KMS-11 (cell line): ENCODE measurements at regions not wholly inside any gene's neighbourhood (a gene's known extent, or its start where the extent isn't known, plus 50 kb on each side); places are given as distances from the start of the nearest gene placed in this dataset.

Source experiments
- H2AFZ ChIP-seq: fragments of 200-600 bp; sonication (generic); 2 replicates; pipeline ENCODE4 v1.6.1; 2016; ENCODE audit warnings: antibody characterized with exemption, mixed run types, low read depth
- H3K27ac ChIP-seq: fragments of 200-600 bp; sonication (generic); 2 replicates; pipeline ENCODE4 v1.6.1; 2016; ENCODE audit warnings: mild to moderate bottlenecking, mixed run types
- H3K27me3 ChIP-seq: fragments of 200-600 bp; sonication (generic); 2 replicates; pipeline ENCODE4 v1.6.1; 2017; ENCODE audit warnings: mild to moderate bottlenecking, low read depth, mixed run types, moderate library complexity; ENCODE audit not compliant: insufficient read depth
- H3K36me3 ChIP-seq: fragments of 200-600 bp; sonication (generic); 2 replicates; pipeline ENCODE4 v1.6.1; 2017; ENCODE audit warnings: mild to moderate bottlenecking, mixed run types; ENCODE audit not compliant: insufficient read depth
- H3K4me1 ChIP-seq: fragments of 200-600 bp; sonication (generic); 2 replicates; pipeline ENCODE4 v1.6.1; 2016; ENCODE audit warnings: mild to moderate bottlenecking, low read depth, mixed run types; ENCODE audit not compliant: poor library complexity, severe bottlenecking
- H3K4me2 ChIP-seq: fragments of 200-600 bp; sonication (generic); 2 replicates; pipeline ENCODE4 v1.7.0; 2016; ENCODE audit warnings: mild to moderate bottlenecking, mixed run types
- H3K4me3 ChIP-seq: fragments of 200-600 bp; sonication (generic); IDR thresholded peaks from 2 replicates; pipeline ENCODE4 v1.6.1; 2017; ENCODE audit warnings: low read depth, low read length, mixed read lengths; ENCODE audit not compliant: insufficient read depth
- H3K79me2 ChIP-seq: fragments of 200-600 bp; sonication (generic); 2 replicates; pipeline ENCODE4 v1.6.1; 2016; ENCODE audit warnings: low read depth, mixed run types; ENCODE audit not compliant: insufficient read depth
- H3K9ac ChIP-seq: fragments of 200-600 bp; sonication (generic); 2 replicates; pipeline ENCODE4 v1.6.1; 2016; ENCODE audit warnings: mild to moderate bottlenecking, mixed run types
- H4K20me1 ChIP-seq: fragments of 200-600 bp; sonication (generic); 2 replicates; pipeline ENCODE4 v1.6.1; 2016; ENCODE audit warnings: mild to moderate bottlenecking, mixed run types; ENCODE audit not compliant: insufficient read depth
- TF ChIP-seq, protein P1 (sequence below): fragments of 200-600 bp; sonication (generic); conservative IDR thresholded peaks from 2 replicates; pipeline ENCODE4 v1.6.1; 2017; ENCODE audit warnings: low read depth, mild to moderate bottlenecking, antibody characterized with exemption, low read length, moderate library complexity, mixed read lengths

DNA sequence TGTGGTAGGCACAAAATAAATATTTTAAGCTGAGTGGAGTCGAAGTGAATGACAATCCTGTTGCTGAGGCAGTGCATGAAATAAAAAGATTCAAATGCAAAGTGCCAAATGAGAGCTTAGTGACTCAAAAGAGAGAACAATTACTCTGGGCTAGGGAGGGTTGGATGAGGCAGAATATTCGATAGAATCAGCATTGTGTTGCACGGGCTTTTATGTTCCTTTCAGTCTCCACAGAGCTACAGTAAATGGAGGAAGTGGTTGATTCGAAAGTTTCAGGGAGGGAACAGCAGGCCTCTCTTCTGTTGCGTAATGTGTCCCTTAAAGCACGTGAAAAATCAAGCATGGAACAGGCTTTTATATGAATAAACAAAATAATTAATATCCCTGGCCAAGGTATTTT is 599.3 kb upstream of the CELF2 start:
- no peaks in the 10 kb centered on the region for H4K20me1 ChIP-seq
- H2AFZ ChIP-seq, result peak overlapping the region; percentile 51
- TF ChIP-seq, protein P1, sequence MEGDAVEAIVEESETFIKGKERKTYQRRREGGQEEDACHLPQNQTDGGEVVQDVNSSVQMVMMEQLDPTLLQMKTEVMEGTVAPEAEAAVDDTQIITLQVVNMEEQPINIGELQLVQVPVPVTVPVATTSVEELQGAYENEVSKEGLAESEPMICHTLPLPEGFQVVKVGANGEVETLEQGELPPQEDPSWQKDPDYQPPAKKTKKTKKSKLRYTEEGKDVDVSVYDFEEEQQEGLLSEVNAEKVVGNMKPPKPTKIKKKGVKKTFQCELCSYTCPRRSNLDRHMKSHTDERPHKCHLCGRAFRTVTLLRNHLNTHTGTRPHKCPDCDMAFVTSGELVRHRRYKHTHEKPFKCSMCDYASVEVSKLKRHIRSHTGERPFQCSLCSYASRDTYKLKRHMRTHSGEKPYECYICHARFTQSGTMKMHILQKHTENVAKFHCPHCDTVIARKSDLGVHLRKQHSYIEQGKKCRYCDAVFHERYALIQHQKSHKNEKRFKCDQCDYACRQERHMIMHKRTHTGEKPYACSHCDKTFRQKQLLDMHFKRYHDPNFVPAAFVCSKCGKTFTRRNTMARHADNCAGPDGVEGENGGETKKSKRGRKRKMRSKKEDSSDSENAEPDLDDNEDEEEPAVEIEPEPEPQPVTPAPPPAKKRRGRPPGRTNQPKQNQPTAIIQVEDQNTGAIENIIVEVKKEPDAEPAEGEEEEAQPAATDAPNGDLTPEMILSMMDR, result no peak
- peaks cover 35% of the 10 kb centered on the region for H3K4me1 ChIP-seq
- peak overlapping the region; percentile 66 for H3K27ac ChIP-seq
- no peaks in the 10 kb centered on the region for H3K36me3 ChIP-seq
- H3K4me2 ChIP-seq, result peak overlapping the region; percentile 70
- H3K27me3 ChIP-seq, result no peaks in the 10 kb centered on the region
- H3K4me3 ChIP-seq, result no peak overlapping the region
- no peaks in the 10 kb centered on the region for H3K79me2 ChIP-seq
- H3K9ac ChIP-seq, result peak overlapping the region; percentile 4; the same call in 1 of the 2 replicates

DNA sequence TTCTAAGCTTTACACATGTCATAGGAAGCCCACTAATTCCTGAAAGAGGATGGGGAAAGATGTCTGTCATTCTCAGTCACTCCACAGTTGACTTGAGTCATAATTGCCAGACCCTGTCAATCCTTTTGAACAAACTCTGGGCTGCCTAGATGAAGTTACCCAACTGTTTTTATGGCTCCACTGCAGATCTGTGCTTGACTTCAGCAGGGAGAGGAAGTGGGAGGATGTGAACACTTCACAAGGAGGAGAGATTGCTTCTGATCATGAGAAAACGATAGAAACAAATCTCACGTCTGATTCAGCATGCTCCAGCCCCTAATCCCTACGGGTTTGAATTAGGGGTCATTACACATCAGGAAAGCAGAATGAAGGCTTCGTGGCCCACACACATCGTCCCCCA is 596.6 kb upstream of the CELF2 start:
- H3K79me2 ChIP-seq, result no peaks in the 10 kb centered on the region
- H2AFZ ChIP-seq, result no peak overlapping the region
- TF ChIP-seq, protein P1, result no peak
- H3K4me2 ChIP-seq, result no peak overlapping the region
- H3K4me1 ChIP-seq, result peaks cover 35% of the 10 kb centered on the region
- no peaks in the 10 kb centered on the region for H4K20me1 ChIP-seq
- H3K9ac ChIP-seq, result no peak overlapping the region
- H3K27ac ChIP-seq, result no peak overlapping the region
- no peaks in the 10 kb centered on the region for H3K27me3 ChIP-seq
- no peaks in the 10 kb centered on the region for H3K36me3 ChIP-seq
- H3K4me3 ChIP-seq, result no peak overlapping the region

DNA sequence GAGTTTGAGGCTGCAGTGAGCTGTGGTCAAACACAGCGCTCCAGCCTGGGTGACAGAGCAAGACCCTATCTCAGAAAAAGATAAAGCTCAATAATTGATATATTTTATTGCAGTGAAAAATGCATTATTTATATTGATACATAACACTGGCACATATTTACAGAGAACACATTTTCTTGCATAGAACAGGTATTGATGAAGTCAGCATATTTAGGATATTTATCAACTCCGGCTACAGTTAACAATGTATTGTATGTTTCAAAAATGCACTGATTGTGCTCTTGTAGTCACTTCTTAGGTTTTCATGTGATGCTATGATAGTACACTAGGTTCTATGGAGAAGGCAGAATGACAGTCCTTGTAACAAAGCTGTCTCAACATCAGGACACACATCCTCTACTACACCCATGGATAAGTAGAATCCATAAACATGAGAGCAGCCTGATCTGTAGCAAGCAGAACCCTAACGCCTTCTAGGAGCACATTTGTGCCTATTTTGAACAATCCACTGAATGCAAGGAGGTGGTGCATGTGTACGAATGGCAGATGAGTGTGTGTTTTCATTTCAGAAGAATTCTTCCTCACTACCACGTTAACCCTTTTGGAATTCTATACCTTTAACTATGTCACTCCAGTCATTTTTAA is 586.1 kb upstream of the CELF2 start:
- H3K27me3 ChIP-seq, result no peaks in the 10 kb centered on the region
- H3K4me2 ChIP-seq, result no peak overlapping the region
- no peak overlapping the region for H3K27ac ChIP-seq
- TF ChIP-seq, protein P1, result no peak
- H3K79me2 ChIP-seq, result no peaks in the 10 kb centered on the region
- no peaks in the 10 kb centered on the region for H3K4me1 ChIP-seq
- no peak overlapping the region for H3K9ac ChIP-seq
- H4K20me1 ChIP-seq, result no peaks in the 10 kb centered on the region
- H3K4me3 ChIP-seq, result no peak overlapping the region
- no peaks in the 10 kb centered on the region for H3K36me3 ChIP-seq
- H2AFZ ChIP-seq, result no peak overlapping the region

DNA sequence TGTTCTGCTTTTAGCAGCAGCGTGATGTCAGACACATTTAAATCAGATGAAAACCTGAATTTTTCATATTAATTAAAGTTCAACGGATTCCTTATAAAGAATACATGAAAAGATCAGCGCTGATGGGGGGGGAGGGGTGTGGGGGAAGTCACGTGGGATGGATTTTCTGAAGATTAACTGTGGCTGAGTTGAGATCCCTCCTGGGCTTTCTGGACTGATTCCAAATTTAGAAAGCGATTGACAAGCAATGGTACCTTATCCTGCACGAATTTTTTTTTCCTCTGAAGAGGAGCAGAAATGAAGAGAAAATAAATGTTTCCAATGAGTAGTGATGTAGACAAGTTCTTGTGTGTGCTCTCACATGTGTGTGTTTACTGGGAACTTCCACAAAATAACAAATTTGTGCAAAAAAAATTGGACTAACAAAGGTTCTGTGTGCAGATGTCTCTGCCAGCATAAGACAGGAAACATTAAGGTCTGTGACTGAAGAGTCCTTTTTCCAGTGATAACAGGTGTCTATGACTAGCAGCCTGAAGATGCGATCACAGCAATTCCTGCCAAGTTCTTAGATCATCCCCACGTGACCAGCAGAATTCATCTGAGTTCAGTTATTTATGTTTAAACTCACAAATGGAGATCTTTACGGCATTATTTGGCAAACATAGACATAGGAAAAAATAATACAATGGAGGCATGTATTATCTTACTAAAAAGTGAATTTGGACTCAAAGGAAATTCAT is 585.2 kb upstream of the CELF2 start:
- no peaks in the 10 kb centered on the region for H4K20me1 ChIP-seq
- H3K4me2 ChIP-seq, result no peak overlapping the region
- no peaks in the 10 kb centered on the region for H3K4me1 ChIP-seq
- H3K27ac ChIP-seq, result no peak overlapping the region
- H3K79me2 ChIP-seq, result no peaks in the 10 kb centered on the region
- no peaks in the 10 kb centered on the region for H3K36me3 ChIP-seq
- TF ChIP-seq, protein P1, result no peak
- H3K4me3 ChIP-seq, result no peak overlapping the region
- H3K27me3 ChIP-seq, result no peaks in the 10 kb centered on the region
- no peak overlapping the region for H3K9ac ChIP-seq
- no peak overlapping the region for H2AFZ ChIP-seq
